HG02938 (cell line): ENCODE measurements at regions not wholly inside any gene's neighbourhood (a gene's known extent, or its start where the extent isn't known, plus 50 kb on each side); places are given as distances from the start of the nearest gene placed in this dataset.
A peak's percentile ranks its signal among the peaks of the same experiment; 100 is the strongest.
"Not testable (repeated sequence)": the region's sequence is repeated elsewhere in the genome, so short reads cannot be mapped to it uniquely, and the experiment has no call there.

Experiments
- ATAC-seq: cut with Tn5 transposase; IDR thresholded peaks from one replicate; pipeline ENCODE4 v1.9.1; 2021; ENCODE audit warnings: mild to moderate bottlenecking, moderate library complexity; ENCODE audit not compliant: unreplicated experiment

GRCh38 chr3:177862962-177863491 lies 665.7 kb upstream of the TBL1XR1 start:
- ATAC-seq, result no peak

DNA sequence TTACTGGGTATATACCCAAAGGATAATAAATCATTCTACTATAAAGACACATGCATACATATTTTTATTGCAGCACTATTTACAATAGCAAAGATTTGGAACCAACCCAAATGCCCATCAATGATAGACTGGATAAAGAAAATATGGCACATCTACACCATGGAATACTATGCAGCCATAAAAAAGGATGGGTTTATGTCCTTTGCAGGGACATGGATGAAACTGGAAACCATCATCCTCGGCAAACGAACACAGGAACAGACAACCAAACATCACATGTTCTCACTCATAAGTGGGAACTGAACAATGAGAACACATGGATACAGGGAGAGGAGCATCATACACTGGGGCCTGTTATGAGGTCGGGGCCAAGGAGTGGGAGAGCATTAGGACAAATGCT lies 665.0 kb upstream of the KCNMB2 start:
- not testable (repeated sequence) for ATAC-seq

GRCh38 chr3:177878192-177878591 lies 658.0 kb upstream of the KCNMB2 start:
- ATAC-seq, result no peak

- no peak for ATAC-seq
These were observed 657.3 kb upstream of the KCNMB2 start for GRCh38 chr3:177878957-177879356.

DNA sequence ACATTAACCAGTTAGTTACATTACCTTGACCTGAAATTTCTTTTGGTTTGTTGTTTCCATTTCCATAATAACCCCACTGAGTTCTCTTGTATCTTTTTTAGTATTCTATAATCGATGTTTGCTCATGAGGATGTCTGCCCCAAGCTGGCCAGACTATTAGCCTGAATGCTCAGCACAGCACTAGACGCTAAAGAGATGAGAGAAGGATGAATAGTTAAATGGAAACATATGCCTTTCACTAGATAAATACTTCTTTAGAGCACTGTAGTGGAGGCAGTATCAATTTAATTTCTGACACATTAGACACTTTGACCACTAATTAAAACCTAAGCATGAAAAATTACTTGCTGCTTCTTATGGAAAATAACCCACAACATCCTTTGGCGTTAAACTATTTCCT lies 654.9 kb upstream of the KCNMB2 start:
- ATAC-seq, result no peak

- ATAC-seq, result no peak
These were observed 654.0 kb upstream of the KCNMB2 start for GRCh38 chr3:177882124-177882648.

DNA sequence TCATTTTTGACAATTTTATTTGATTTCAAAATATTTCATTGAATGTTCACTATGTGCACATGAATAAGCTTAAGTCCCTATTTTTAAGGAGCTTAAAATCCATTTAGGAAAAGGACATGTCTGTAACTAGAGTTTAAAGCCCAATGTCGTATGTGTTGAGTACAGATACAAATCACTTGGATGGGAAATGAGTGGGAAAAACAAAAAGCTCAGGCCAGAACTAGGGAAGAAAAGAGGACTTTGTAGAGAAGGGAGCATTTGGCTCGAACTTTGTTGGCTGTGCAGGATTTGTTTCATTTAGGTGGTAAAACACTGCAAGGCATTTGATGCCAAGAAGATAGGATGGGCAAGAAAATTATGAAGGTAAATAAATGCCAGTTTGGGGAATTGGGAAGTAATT lies 653.1 kb upstream of the KCNMB2 start:
- ATAC-seq, result no peak

DNA sequence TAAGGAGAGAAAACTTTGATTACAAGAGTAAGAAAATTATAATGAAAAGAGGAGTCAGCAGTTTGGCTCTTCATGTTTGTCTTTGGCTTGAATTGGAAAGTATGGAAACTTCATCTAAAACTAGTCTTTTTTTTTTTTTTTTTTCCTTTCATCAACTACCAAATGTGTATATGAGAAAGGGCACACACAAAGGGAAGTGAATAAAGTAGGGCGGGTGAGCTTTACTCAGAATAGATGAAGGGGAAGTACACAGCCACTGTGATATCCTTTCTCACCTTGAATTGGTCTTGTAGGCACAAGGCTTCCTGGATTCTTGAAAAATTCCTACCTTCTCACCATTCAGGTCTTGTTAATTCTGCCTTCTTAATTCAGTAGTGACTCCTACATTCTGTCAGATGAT lies 652.3 kb upstream of the KCNMB2 start:
- no peak for ATAC-seq

- no peak for ATAC-seq
These were observed 651.2 kb upstream of the KCNMB2 start for GRCh38 chr3:177885063-177885462.

GRCh38 chr3:177886501-177886900 lies 649.7 kb upstream of the KCNMB2 start:
- ATAC-seq, result no peak

- peak; percentile 46 for ATAC-seq
These were observed 648.8 kb upstream of the KCNMB2 start for GRCh38 chr3:177887475-177887874.

- ATAC-seq, result no peak
These were observed 647.1 kb upstream of the KCNMB2 start for GRCh38 chr3:177889161-177889560.

DNA sequence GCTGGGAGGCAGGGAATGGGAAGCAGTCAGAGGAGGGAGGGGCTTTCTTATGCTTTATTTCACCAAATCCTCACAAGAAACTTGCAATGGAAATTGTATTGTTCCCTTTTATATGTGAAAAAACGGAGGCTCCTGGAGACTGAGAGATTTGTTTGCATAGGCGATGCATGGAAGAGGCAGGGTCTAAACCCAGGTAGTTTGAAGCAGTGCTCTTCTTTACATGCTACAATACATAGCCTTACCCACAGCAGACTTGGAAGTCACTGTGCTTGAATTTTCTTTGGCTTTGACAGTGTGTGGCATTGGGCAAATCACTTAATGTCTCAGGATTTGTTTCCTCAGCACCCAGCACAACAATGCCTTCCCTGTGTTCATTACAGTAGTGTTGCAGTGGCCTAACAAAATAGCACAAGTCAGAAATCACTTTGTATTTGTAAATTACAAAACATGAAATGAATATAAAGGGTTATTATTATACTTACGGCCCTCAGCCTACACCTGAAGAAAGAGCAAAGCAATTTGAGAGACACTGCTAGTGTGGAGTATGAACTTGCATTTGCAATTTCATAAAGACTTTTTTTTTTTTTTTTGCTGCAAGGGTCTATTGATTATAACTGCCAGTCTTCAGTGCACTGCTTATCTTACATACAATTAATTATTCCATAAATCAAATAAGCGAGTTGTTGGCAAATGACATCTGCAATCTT lies 646.4 kb upstream of the KCNMB2 start:
- no peak for ATAC-seq

DNA sequence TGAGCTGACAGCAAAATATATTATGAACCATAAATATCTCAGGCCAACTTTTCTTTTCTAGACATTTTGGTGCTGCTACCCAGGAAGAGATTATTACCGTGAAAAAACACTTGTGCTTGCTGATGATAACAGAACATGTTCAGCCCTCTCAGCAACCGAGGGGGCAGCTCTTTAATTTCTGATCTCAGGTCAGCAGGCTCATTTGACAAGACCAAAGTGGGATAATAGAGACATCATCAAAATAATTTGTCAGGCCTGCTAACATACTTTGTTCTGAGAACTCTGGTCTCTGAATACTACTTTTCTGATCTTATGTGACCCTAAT lies 645.9 kb upstream of the KCNMB2 start:
- ATAC-seq, result no peak

DNA sequence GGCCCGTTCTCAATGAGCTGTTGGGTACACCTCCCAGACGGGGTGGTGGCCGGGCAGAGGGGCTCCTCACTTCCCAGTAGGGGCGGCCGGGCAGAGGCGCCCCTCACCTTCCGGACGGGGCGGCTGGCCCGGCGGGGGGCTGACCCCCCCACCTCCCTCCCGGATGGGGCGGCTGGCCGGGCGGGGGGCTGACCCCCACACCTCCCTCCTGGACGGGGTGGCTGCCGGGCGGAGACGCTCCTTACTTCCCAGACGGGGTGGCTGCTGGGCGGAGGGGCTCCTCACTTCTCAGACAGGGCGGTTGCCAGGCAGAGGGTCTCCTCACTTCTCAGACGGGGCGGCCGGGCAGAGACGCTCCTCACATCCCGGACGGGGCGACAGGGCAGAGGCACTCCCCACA lies 644.7 kb upstream of the KCNMB2 start:
- not testable (repeated sequence) for ATAC-seq

- no peak for ATAC-seq
These were observed 642.9 kb upstream of the KCNMB2 start for GRCh38 chr3:177893331-177893730.

- ATAC-seq, result no peak
These were observed 642.0 kb upstream of the KCNMB2 start for GRCh38 chr3:177894081-177894728.

DNA sequence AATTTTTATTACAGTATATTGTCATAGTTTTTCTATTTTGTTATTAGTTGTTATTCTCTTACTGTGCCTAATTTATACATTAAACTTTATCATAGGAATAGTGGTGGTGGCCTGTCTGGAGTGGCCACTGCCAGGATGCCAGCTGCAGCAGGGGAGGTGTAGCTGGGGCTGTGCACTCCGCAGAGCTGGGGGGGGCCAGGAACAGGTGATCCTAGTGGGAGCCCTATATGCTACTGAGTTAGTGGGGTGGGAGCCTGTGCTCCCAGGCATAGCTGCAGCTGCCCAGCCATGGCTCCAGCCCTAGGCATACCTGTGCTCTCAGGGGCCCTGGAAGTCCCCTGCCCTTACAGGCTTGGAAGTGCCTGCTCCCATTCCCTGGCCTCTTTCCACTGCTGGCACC lies 638.1 kb upstream of the KCNMB2 start:
- no peak for ATAC-seq

DNA sequence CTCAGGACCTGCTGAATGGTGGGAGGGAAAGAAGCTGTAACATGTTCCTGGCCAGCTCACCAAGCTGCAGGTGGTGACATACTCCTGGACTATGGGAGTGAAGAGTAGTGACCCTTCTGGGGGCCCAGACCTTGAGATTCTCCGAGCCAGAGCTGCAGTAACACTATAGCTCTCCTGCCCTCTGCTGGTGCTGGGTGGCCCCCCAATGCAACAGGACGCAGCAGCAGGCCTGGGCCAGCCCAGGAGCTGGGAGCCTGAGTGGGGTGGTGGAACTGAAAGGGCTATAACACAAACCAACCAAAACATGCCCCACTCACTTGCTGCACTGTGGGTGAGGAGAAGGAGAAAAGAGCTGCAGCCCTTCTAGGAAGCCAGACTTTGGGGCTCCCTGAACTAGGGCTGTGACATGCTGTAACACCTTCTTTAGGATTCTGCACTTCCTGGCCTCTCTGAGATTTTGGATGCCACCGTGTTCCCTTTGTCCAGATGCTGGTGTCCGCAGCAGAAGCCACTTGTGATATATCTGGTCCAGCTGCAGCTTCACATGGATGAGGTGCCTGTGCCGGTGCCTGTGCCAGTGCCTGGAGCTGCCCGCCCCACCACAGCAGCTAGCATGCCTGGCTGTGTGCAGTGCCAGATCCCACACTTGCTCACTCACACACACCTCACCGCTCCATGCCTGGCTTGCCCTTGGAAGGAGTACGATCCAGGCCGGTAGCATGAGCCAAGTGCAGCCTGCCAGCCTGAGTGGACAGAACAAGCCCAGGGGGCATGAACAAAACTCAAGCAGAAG lies 636.8 kb upstream of the KCNMB2 start:
- no peak for ATAC-seq

DNA sequence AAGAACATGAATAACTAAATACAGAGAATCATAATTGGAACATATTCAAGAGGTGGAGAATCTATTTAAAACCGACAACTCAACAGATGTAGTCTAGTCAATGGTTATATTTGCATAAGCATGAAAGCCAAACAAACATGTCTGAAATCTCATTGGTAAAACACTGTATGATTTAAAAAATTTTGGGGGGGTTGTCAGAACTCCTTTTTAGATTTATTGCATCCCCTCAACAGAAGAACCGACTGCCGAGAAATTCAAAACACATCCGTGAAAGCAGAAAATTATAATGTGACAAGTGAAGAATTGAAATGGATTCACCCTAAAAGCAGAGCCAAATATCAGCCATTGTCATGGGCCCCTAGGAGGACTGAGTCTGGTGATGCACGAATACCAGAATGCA lies 633.4 kb upstream of the KCNMB2 start:
- no peak for ATAC-seq

DNA sequence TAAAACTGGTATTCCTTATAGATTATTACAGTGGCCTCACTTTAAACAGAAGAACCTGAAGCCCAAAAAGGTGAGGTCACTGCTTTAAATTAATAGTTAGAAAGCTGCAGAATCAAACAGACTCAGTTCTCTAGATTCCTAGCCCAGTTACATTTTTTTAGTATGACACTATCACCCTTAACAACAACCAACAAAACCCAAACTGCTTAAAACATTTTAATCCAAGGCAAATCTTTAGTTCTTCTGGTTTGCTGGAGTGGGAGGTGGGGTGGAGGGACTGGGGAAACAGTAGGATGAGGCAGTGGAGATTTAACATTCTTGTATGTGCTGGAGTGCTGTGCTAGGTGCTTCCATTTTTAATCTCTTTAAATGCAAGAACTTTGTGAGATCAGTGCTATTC lies 631.6 kb upstream of the KCNMB2 start:
- ATAC-seq, result no peak
